DND-41 (cell line): ENCODE measurements at regions not wholly inside any gene's neighbourhood (a gene's known extent, or its start where the extent isn't known, plus 50 kb on each side); places are given as distances from the start of the nearest gene placed in this dataset.
"Not testable (repeated sequence)": the region's sequence is repeated elsewhere in the genome, so short reads cannot be mapped to it uniquely, and the experiment has no call there.

Source experiments
- ATAC-seq: fragments of 200-7000 bp; cut with Tn5 transposase; 3 replicates; pipeline ENCODE4 v1.9.1; 2021; ENCODE audit warnings: low read depth; ENCODE audit not compliant: insufficient read depth
- DNase-seq: peaks from one replicate; pipeline ENCODE4 v3.0.0-alpha.2; 2020
- H2AFZ ChIP-seq: 2 replicates; pipeline ENCODE4 v1.6.0; 2012; ENCODE audit warnings: low read depth, low read length
- H3K27ac ChIP-seq: 2 replicates; pipeline ENCODE4 v1.5.1; 2012; ENCODE audit warnings: low read length, inconsistent platforms
- H3K27me3 ChIP-seq: fragments of 200-600 bp; sonication (generic); 2 replicates; pipeline ENCODE4 v1.6.0; 2012; ENCODE audit warnings: low read length, mild to moderate bottlenecking, inconsistent platforms; ENCODE audit not compliant: insufficient read depth, poor library complexity
- H3K36me3 ChIP-seq: 2 replicates; pipeline ENCODE4 v1.5.1; 2012; ENCODE audit warnings: low read length, inconsistent platforms; ENCODE audit not compliant: insufficient read depth
- H3K4me1 ChIP-seq: 2 replicates; pipeline ENCODE4 v1.5.1; 2012; ENCODE audit warnings: mild to moderate bottlenecking, low read length; ENCODE audit not compliant: insufficient read depth
- H3K4me2 ChIP-seq: 2 replicates; pipeline ENCODE4 v1.6.0; 2012; ENCODE audit warnings: mild to moderate bottlenecking, moderate library complexity, low read length, inconsistent platforms; ENCODE audit not compliant: insufficient read depth
- H3K4me3 ChIP-seq, 2 experiments: fragments of 200-600 bp in 1 of 2; shearing (Covaris generic) in 1 of 2; 2 replicates each; pipeline ENCODE4 v1.5.1; 2012 to 2016; ENCODE audit warnings: inconsistent platforms in 2 of 2, low read length in 2 of 2, mild to moderate bottlenecking in 2 of 2, low read depth in 1 of 2, moderate library complexity in 1 of 2
- H3K79me2 ChIP-seq: 2 replicates; pipeline ENCODE4 v1.6.0; 2012; ENCODE audit warnings: low read length, inconsistent platforms; ENCODE audit not compliant: insufficient read depth
- H3K9ac ChIP-seq: 2 replicates; pipeline ENCODE4 v1.6.0; 2012; ENCODE audit warnings: low read depth, mild to moderate bottlenecking, inconsistent platforms, low read length, moderate library complexity
- H3K9me3 ChIP-seq: 2 replicates; pipeline ENCODE4 v1.5.1; 2012; ENCODE audit warnings: low read length, moderate library complexity, mild to moderate bottlenecking, inconsistent platforms; ENCODE audit not compliant: insufficient read depth, severe bottlenecking
- H4K20me1 ChIP-seq: 2 replicates; pipeline ENCODE4 v1.6.0; 2012; ENCODE audit warnings: low read length; ENCODE audit not compliant: insufficient read depth
- EZH2 ChIP-seq: IDR thresholded peaks from 3 replicates; pipeline ENCODE4 v1.6.1; 2012; ENCODE audit warnings: borderline replicate concordance, low read depth, mild to moderate bottlenecking, moderate library complexity, low read length, inconsistent platforms; ENCODE audit not compliant: severe bottlenecking
- TF ChIP-seq, protein P1 (sequence below): IDR thresholded peaks from 2 replicates; pipeline ENCODE4 v1.5.1; 2012; ENCODE audit warnings: borderline replicate concordance, low read length, moderate library complexity, mild to moderate bottlenecking; ENCODE audit not compliant: poor library complexity, severe bottlenecking; ENCODE audit errors: extremely low read depth

DNA sequence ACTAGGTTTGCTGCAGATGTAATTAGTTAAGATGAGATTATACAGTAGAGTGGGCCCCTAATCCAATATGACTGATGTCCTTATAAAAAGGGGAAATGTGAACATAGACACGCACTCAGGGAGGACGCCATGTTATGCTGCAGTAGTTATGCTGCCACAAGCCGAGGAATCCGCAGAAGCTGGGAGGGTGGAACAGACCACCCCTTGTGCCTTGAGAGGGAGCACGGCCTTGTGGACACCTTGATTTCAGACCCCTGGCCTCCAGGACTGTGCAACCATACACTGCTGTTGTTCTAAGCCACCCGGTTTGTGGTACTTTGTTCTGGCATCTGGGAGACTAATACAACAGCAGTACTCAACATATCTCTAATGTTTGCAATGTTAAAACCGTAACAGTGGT lies 57.9 kb upstream of the HIVEP3 start:
- no peak overlapping the region for H3K9ac ChIP-seq
- ATAC-seq, result no peak
- TF ChIP-seq EZH2, result no peak
- TF ChIP-seq, protein P1, sequence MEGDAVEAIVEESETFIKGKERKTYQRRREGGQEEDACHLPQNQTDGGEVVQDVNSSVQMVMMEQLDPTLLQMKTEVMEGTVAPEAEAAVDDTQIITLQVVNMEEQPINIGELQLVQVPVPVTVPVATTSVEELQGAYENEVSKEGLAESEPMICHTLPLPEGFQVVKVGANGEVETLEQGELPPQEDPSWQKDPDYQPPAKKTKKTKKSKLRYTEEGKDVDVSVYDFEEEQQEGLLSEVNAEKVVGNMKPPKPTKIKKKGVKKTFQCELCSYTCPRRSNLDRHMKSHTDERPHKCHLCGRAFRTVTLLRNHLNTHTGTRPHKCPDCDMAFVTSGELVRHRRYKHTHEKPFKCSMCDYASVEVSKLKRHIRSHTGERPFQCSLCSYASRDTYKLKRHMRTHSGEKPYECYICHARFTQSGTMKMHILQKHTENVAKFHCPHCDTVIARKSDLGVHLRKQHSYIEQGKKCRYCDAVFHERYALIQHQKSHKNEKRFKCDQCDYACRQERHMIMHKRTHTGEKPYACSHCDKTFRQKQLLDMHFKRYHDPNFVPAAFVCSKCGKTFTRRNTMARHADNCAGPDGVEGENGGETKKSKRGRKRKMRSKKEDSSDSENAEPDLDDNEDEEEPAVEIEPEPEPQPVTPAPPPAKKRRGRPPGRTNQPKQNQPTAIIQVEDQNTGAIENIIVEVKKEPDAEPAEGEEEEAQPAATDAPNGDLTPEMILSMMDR, result no peak

DNA sequence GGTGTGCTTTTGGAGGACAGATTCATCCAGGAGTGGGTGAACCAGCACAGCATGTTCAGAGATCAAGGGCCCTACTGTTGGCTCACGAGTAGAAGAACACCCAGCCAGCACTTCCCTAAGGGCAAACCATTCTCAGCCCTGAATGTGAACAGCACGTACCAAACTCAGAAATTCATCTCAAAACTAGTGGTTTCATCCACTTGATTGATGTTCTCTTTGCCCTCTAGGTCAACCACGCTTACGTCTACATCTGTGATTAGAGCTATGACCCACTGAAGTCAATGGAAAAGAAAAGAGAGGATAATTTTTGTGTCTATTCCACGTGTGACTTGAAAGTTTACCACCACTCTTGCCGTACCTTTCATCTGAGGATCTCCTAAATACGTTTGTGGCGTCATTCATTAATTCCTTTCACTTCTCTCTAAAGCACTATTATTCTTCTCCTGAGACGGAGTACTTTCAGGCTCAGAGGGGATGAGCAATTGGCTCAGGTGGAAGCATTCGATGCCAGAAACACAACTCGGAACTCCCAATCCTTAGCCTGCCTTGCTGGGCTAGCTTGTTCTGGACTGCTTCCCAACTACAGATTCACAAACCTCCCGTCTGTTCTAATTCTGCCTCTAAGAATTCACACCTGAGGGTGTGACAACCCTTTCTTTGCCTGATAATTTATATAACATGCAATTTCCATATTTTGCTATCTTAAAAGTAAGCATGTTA lies 57.3 kb upstream of the HIVEP3 start:
- Histone ChIP-seq H3K4me3 (no peak overlapping the region), H3K4me1 (no peaks in the 10 kb centered on the region), H4K20me1 (0 out of 2 replicates have a peak, but pooled peaks cover 3% of the 10 kb centered on the region), H3K79me2 (peaks cover 62% of the 10 kb centered on the region), H3K9ac (no peak overlapping the region), H3K4me2 (no peak overlapping the region), H3K36me3 (no peaks in the 10 kb centered on the region; the same call in 1 of the 2 replicates), H3K27ac (no peak overlapping the region), H2AFZ (no peak overlapping the region), H3K9me3 (no peaks in the 10 kb centered on the region), H3K27me3 (no peaks in the 10 kb centered on the region)
- no peak for DNase-seq
- no peak for ATAC-seq
- TF ChIP-seq, protein P1, result no peak
- TF ChIP-seq EZH2, result no peak

More for the DNA sequence above, 57.9 kb upstream of the HIVEP3 start:
- H3K36me3 ChIP-seq, result no peaks in the 10 kb centered on the region; the same call in 1 of the 2 replicates
- H3K4me3 ChIP-seq, result no peak overlapping the region
- peaks cover 3% of the 10 kb centered on the region; the same call in 1 of the 2 replicates for H4K20me1 ChIP-seq
- no peaks in the 10 kb centered on the region for H3K9me3 ChIP-seq
- no peak for DNase-seq
- H3K27ac ChIP-seq, result no peak overlapping the region
- H3K27me3 ChIP-seq, result no peaks in the 10 kb centered on the region
- no peak overlapping the region for H2AFZ ChIP-seq
- peaks cover 60% of the 10 kb centered on the region for H3K79me2 ChIP-seq
- H3K4me2 ChIP-seq, result no peak overlapping the region
- no peaks in the 10 kb centered on the region for H3K4me1 ChIP-seq

DNA sequence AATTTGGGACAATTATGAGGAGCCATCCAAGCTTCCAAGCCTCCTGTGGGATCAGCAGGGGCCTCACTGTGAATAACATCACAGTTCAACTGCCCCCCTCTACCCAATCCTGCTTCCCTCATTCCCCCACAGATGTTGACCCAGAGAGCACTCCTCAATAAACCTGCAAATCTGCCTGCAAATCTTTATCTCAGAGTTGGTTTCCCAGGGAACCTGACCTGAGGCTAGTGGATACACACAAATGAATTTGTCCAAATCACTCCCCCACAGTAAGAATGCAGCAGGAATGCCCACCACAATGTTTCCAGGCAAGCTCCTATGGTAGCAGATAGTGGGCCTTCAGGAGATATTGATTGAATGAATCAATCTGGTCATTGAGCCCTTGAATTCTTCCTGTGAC lies 56.4 kb upstream of the HIVEP3 start:
- Histone ChIP-seq H4K20me1 (0 out of 2 replicates have a peak, but pooled peaks cover 3% of the 10 kb centered on the region), H3K27ac (no peak overlapping the region), H3K27me3 (no peaks in the 10 kb centered on the region), H3K4me1 (no peaks in the 10 kb centered on the region), H2AFZ (no peak overlapping the region), H3K79me2 (peaks cover 55% of the 10 kb centered on the region), H3K4me3 (no peak overlapping the region), H3K9ac (no peak overlapping the region), H3K9me3 (no peaks in the 10 kb centered on the region), H3K36me3 (no peaks in the 10 kb centered on the region; the same call in 1 of the 2 replicates), H3K4me2 (no peak overlapping the region)
- DNase-seq, result no peak
- TF ChIP-seq, protein P1, result no peak
- no peak for TF ChIP-seq EZH2
- ATAC-seq, result no peak

DNA sequence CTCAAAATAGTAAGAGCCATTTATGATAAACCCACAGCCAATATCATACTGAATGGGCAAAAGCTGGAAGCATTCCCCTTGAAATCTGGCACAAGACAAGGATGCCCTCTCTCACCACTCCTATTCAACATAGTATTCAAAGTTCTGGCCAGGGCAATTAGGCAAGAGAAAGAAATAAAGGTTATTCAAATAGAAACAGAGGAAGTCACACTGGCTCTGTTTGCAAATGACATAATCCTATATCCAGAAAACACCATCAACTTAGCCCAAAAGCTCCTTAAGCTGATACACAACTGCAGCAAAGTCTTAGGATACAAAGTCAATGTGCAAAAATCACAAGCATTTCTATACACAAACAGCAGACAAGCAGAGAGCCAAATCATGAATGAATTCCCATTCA lies 49.8 kb upstream of the HIVEP3 start:
- not testable (repeated sequence) for H3K27me3 ChIP-seq, H3K9me3 ChIP-seq, ATAC-seq

More for the DNA sequence above, 49.8 kb upstream of the HIVEP3 start:
- H3K9ac ChIP-seq, H3K4me3 ChIP-seq, H3K36me3 ChIP-seq, H2AFZ ChIP-seq, H3K4me1 ChIP-seq, H3K27ac ChIP-seq, DNase-seq, H4K20me1 ChIP-seq, H3K4me2 ChIP-seq: not testable (repeated sequence)
- peaks cover 47% of the 10 kb centered on the region for H3K79me2 ChIP-seq
